A673 (cell line): ENCODE measurements at regions not wholly inside any gene's neighbourhood (a gene's known extent, or its start where the extent isn't known, plus 50 kb on each side); places are given as distances from the start of the nearest gene placed in this dataset.

Experiments
- BruUV-seq: library from RNA; stranded (reverse); fragments of 400-500 nt; replicated peaks from 2 replicates; lab custom pipeline; 2021; lab: Mats Ljungman, UMichigan
- CTCF ChIA-PET: fragments of 300-600 bp; sonication (Branson Sonifier 250); formaldehyde crosslinking; loops from one replicate; lab custom pipeline; 2022; ENCODE audit warnings: antibody characterized with exemption; lab: Charles Lee
- POLR2A ChIA-PET: fragments of 300-600 bp; sonication (Branson Sonifier 250); formaldehyde crosslinking; loops from one replicate; lab custom pipeline; 2022; ENCODE audit warnings: antibody characterized with exemption; ENCODE audit not compliant: low non-redundant PET; lab: Charles Lee
- DNase-seq: peaks from one replicate; pipeline ENCODE4 v3.0.0-alpha.2; 2015; ENCODE audit warnings: low spot score
- H3K27ac ChIP-seq: fragments of 200-600 bp; sonication (generic); 2 replicates; pipeline ENCODE4 v1.5.1; 2016; ENCODE audit warnings: mixed run types, low read depth, mild to moderate bottlenecking, mixed read lengths, antibody characterized with exemption, low read length; ENCODE audit not compliant: poor library complexity, severe bottlenecking
- H3K27me3 ChIP-seq: fragments of 200-600 bp; sonication (generic); replicated peaks from 2 replicates; pipeline ENCODE4 v1.6.1; 2017; ENCODE audit warnings: mixed run types, low read depth, mild to moderate bottlenecking, mixed read lengths, antibody characterized with exemption, low read length; ENCODE audit not compliant: insufficient read depth, poor library complexity
- H3K36me3 ChIP-seq: fragments of 200-600 bp; sonication (generic); 2 replicates; pipeline ENCODE4 v1.6.1; 2016; ENCODE audit warnings: mixed run types, mild to moderate bottlenecking, mixed read lengths, antibody characterized with exemption, low read length; ENCODE audit not compliant: insufficient read depth, poor library complexity, severe bottlenecking
- H3K4me1 ChIP-seq: fragments of 200-600 bp; sonication (generic); 2 replicates; pipeline ENCODE4 v1.6.1; 2017; ENCODE audit warnings: mixed run types, mild to moderate bottlenecking, mixed read lengths, antibody characterized with exemption, low read length; ENCODE audit not compliant: insufficient read depth, poor library complexity, severe bottlenecking
- H3K4me3 ChIP-seq: fragments of 200-600 bp; sonication (generic); 2 replicates; pipeline ENCODE4 v1.5.1; 2016; ENCODE audit warnings: low read depth, mixed run types, mild to moderate bottlenecking, mixed read lengths, low read length; ENCODE audit not compliant: poor library complexity, severe bottlenecking
- H3K9me3 ChIP-seq: fragments of 200-600 bp; sonication (generic); 2 replicates; pipeline ENCODE4 v1.6.1; 2016; ENCODE audit warnings: mixed run types, low read depth, mild to moderate bottlenecking, mixed read lengths, antibody characterized with exemption, low read length; ENCODE audit not compliant: poor library complexity, severe bottlenecking
- CTCF ChIP-seq: fragments of 300-800, 200-600 bp; sonication (generic); conservative IDR thresholded peaks from 2 replicates; pipeline ENCODE4 v1.5.1; 2017; ENCODE audit warnings: low read depth, mild to moderate bottlenecking, antibody characterized with exemption, low read length, moderate library complexity, mixed read lengths
- EZH2 ChIP-seq: fragments of 200-600 bp; sonication (generic); IDR thresholded peaks from 2 replicates; pipeline ENCODE4 v1.6.1; 2017; ENCODE audit warnings: borderline replicate concordance, low read depth, mild to moderate bottlenecking, mixed read lengths, antibody characterized with exemption, low read length; ENCODE audit not compliant: poor library complexity, severe bottlenecking
- intact Hi-C: fragments of 100-400 bp; cut with micrococcal nuclease; formaldehyde crosslinking; loops from one replicate; pipeline ENCODE4 v1.10.0; 2022; ENCODE audit not compliant: unreplicated experiment

GRCh38 chr2:15801904-15802303 lies 138.4 kb upstream of the MYCN start:
- TF ChIP-seq CTCF (no peak), EZH2 (no peak)
- intact Hi-C loops, result no loop called here
- POLR2A ChIA-PET, result no interaction called here
- no TSS peak for BruUV-seq
- H3K27me3 ChIP-seq, result no peaks in the 10 kb centered on the region
- CTCF ChIA-PET, result no interaction called here
- H3K27ac ChIP-seq, result no peak overlapping the region
- H3K36me3 ChIP-seq, result no peaks in the 10 kb centered on the region
- no peak for DNase-seq
- H3K9me3 ChIP-seq, result no peaks in the 10 kb centered on the region
- no peaks in the 10 kb centered on the region for H3K4me1 ChIP-seq
- no peak overlapping the region for H3K4me3 ChIP-seq

DNA sequence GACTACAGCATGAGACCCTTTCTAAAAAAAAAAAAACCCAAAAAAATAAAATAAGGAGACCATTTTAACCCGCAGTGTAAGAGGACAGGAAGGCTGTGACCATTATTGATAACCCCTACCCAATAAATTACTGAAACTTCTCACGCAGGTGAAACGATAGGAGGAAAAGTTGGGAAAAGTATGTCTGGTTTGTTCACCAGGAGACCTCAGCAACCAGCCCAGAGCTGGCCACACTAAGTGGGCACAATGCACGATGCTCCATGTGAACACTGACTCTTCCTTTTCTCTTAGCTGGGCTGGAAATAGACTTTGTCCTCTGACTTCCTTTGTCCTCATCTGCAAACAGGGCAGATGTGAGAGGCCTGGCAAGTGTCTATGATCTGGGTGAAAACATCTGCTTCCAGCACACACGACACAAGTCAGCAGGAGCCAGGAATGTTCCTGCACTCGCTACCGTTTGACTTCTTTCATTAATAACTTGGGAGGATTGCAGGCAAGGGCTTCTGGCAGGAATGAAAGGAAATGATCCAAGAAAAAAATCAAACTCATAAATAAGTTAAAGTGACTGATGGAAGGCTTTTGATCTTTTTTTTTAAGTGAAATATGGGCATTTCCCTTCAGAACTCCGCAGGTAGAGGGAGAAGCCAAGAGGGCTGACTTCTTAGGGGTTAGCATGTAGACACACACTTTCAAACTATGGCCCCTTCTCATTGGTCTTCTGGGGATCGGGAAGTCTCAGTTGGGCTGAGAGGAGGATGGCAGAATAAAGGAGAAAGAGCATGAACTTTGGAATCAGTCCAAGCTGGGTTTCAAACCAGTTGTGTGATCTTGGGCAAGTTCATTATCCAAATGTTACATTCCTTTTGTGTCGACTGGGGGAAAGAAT lies 137.4 kb upstream of the MYCN start:
- TF ChIP-seq CTCF, result no peak
- no peak for TF ChIP-seq EZH2
- ChIA-PET POLR2A (no interaction called here), CTCF (no interaction called here)
- no peaks in the 10 kb centered on the region for H3K36me3 ChIP-seq
- no peak overlapping the region for H3K4me3 ChIP-seq
- H3K27ac ChIP-seq, result no peak overlapping the region
- intact Hi-C loops, result no loop called here
- no peak for DNase-seq
- H3K27me3 ChIP-seq, result no peaks in the 10 kb centered on the region
- no TSS peak for BruUV-seq
- H3K9me3 ChIP-seq, result no peaks in the 10 kb centered on the region
- peaks cover under 1% of the 10 kb centered on the region for H3K4me1 ChIP-seq

- DNase-seq, result no peak
- Histone ChIP-seq H3K27me3 (no peaks in the 10 kb centered on the region), H3K36me3 (no peaks in the 10 kb centered on the region), H3K9me3 (no peaks in the 10 kb centered on the region), H3K4me3 (no peak overlapping the region), H3K27ac (no peak overlapping the region), H3K4me1 (peaks cover 8% of the 10 kb centered on the region)
- ChIA-PET POLR2A (no interaction called here), CTCF (no interaction called here)
- TF ChIP-seq EZH2 (no peak), CTCF (no peak)
- intact Hi-C loops, result no loop called here
- BruUV-seq, result no TSS peak
Measured at GRCh38 chr2:15803543-15804245, 136.7 kb upstream of the MYCN start.
